ENCODE measurements at regions not wholly inside any gene's neighbourhood (a gene's known extent, or its start where the extent isn't known, plus 50 kb on each side); places are given as distances from the start of the nearest gene placed in this dataset.

GRCh38 chr11:133663135-133663985, 131.1 kb upstream of the OPCML start:
- no peak for DNase-seq (ENCODE audit: extremely low read depth in 1 of 4, low spot score in 3 of 4)
- BruUV-seq (replicated peaks), result no TSS peak
- ATAC-seq, result no peak
- TF ChIP-seq ID3 (CRISPR knock-in tag; IDR thresholded peaks at IDR 0.05) (no peak), ID3 (tag; IDR thresholded peaks at IDR 0.05) (no peak), CEBPB (tag; IDR thresholded peaks at IDR 0.05) (no peak), TEAD1 (CRISPR knock-in tag; IDR thresholded peaks at IDR 0.05) (no peak), ZSCAN32 (CRISPR knock-in tag; IDR thresholded peaks at IDR 0.05) (no peak), POLR2AphosphoS2 (IDR thresholded peaks at IDR 0.05; ENCODE audit: low read length) (no peak), PML (IDR thresholded peaks at IDR 0.05; ENCODE audit: low read length) (no peak), SMARCA4 (IDR thresholded peaks at IDR 0.05) (no peak), NONO (IDR thresholded peaks at IDR 0.05; ENCODE audit: low read depth in 2 of 2, low read length in 1 of 2) (no peak), SMARCC2 (IDR thresholded peaks at IDR 0.05; ENCODE audit: low read depth) (no peak), ZNF699 (CRISPR knock-in tag; IDR thresholded peaks at IDR 0.05; ENCODE audit: insufficient replicate concordance) (no peak), TAF1 (IDR thresholded peaks at IDR 0.05; ENCODE audit: control insufficient read depth, extremely low read depth, insufficient read depth, low read length, severe bottlenecking) (no peak), NUFIP1 (IDR thresholded peaks at IDR 0.05; ENCODE audit: partially characterized antibody) (no peak), CBFA2T2 (conservative IDR thresholded peaks at IDR 0.05) (no peak), BRD4 (IDR thresholded peaks at IDR 0.05) (no peak), TAF15 (IDR thresholded peaks at IDR 0.05; ENCODE audit: low read depth, low read length) (no peak), ZC3H8 (IDR thresholded peaks at IDR 0.05) (no peak), CLOCK (CRISPR knock-in tag; IDR thresholded peaks at IDR 0.05; ENCODE audit: borderline replicate concordance) (no peak)
- Histone ChIP-seq H2AFZ (ENCODE audit: low read depth, low read length) (no peak overlapping the region), H4K20me1 (replicated peaks; ENCODE audit: control insufficient read depth, insufficient read depth, low read length) (no peaks in the 10 kb centered on the region), H3K9ac (ENCODE audit: insufficient read depth in 1 of 2, low read depth in 2 of 2, low read length in 2 of 2) (no peak overlapping the region), H3K9me1 (ENCODE audit: control insufficient read depth, insufficient read depth, low read length) (no peaks in the 10 kb centered on the region), H3K4me1 (replicated peaks in 1 of 2; ENCODE audit: control insufficient read depth in 2 of 2, insufficient read depth in 2 of 2, low read length in 2 of 2) (no peaks in the 10 kb centered on the region), H3K9me3 (replicated peaks; ENCODE audit: control insufficient read depth, insufficient read depth, low read depth, low read length) (no peaks in the 10 kb centered on the region), H3K27ac (ENCODE audit: extremely low read depth, low read depth, low read length) (no peak overlapping the region), H3K79me2 (ENCODE audit: control insufficient read depth, insufficient read depth, low read length) (no peaks in the 10 kb centered on the region), H3K36me3 (ENCODE audit: control insufficient read depth, insufficient read depth, low read length) (no peaks in the 10 kb centered on the region), H3K27me3 (ENCODE audit: control insufficient read depth in 2 of 2, insufficient read depth in 2 of 2, low read length in 2 of 2) (no peaks in the 10 kb centered on the region), H3K4me2 (ENCODE audit: insufficient read depth, low read length) (no peak overlapping the region), H3K4me3 (no peak overlapping the region)
- intact Hi-C loops (cut with micrococcal nuclease) (no loop called here), in situ Hi-C loops (cut with MboI) (no loop called here)
- ChIA-PET CTCF (ENCODE audit: low intra/inter-chr PET ratio) (no interaction called here), POLR2A (no interaction called here)
- WGBS (ENCODE audit: insufficient coverage, low coverage, missing lambda C conversion rate), result 1% methylated on average over 13 of the region's 13 CpGs
- no peak for FAIRE-seq
